CD14-positive monocyte (primary cell): ENCODE measurements at regions not wholly inside any gene's neighbourhood (a gene's known extent, or its start where the extent isn't known, plus 50 kb on each side); places are given as distances from the start of the nearest gene placed in this dataset.
"Not testable (repeated sequence)": the region's sequence is repeated elsewhere in the genome, so short reads cannot be mapped to it uniquely, and the experiment has no call there.

Experiments used
- DNase-seq, 3 donors: peaks; one replicate each; pipeline ENCODE4 v3.0.0-alpha.2; 2011 to 2022
- H2AFZ ChIP-seq: 2 replicates; pipeline ENCODE4 v1.6.0; 2012; ENCODE audit warnings: mild to moderate bottlenecking, low read depth, low read length, inconsistent platforms; ENCODE audit not compliant: insufficient read depth, poor library complexity, severe bottlenecking
- H3K27ac ChIP-seq, 2 donors: 1 replicate in 1 of 2; 2 replicates in 1 of 2; pipeline ENCODE4 v1.5.1; 2012 to 2013; ENCODE audit warnings: low read length in 2 of 2, control low read depth in 1 of 2, inconsistent platforms in 1 of 2, low read depth in 1 of 2, mild to moderate bottlenecking in 1 of 2
- H3K27me3 ChIP-seq, 2 donors: one replicate each; pipeline versions ENCODE4 v1.6.0 to v1.6.1; 2011 to 2013; ENCODE audit warnings: low read length in 2 of 2; ENCODE audit not compliant: control insufficient read depth in 2 of 2, insufficient read depth in 2 of 2
- H3K36me3 ChIP-seq, 2 donors: replicated peaks in 1 of 2; 1 replicate in 1 of 2; 2 replicates in 1 of 2; pipeline versions ENCODE4 v1.5.1 to v1.6.1; 2012 to 2013; ENCODE audit warnings: low read length in 2 of 2, control low read depth in 1 of 2, inconsistent platforms in 1 of 2, mild to moderate bottlenecking in 1 of 2; ENCODE audit not compliant: insufficient read depth in 2 of 2, control insufficient read depth in 1 of 2
- H3K4me1 ChIP-seq, 2 donors: 1 replicate in 1 of 2; 2 replicates in 1 of 2; pipeline versions ENCODE4 v1.5.1 to v1.6.1; 2012 to 2013; ENCODE audit warnings: low read length in 2 of 2, control low read depth in 1 of 2, inconsistent platforms in 1 of 2, mild to moderate bottlenecking in 1 of 2, moderate library complexity in 1 of 2; ENCODE audit not compliant: insufficient read depth in 2 of 2, control insufficient read depth in 1 of 2
- H3K4me2 ChIP-seq: replicated peaks from 2 replicates; pipeline ENCODE3; 2012; ENCODE audit warnings: low read length, moderate library complexity, mild to moderate bottlenecking; ENCODE audit not compliant: poor library complexity, severe bottlenecking; ENCODE audit errors: extremely low read depth
- H3K4me3 ChIP-seq, 3 experiments: fragments of 200-600 bp in 1 of 3; sonication (generic) in 1 of 3; replicated peaks in 1 of 3; 1 replicate in 2 of 3; 2 replicates in 1 of 3; pipeline ENCODE4 v1.5.1; 2011 to 2013; ENCODE audit warnings: low read length in 3 of 3, mild to moderate bottlenecking in 3 of 3, control low read depth in 2 of 3, low read depth in 2 of 3, inconsistent platforms in 1 of 3, moderate library complexity in 1 of 3
- H3K79me2 ChIP-seq: 2 replicates; pipeline ENCODE4 v1.6.0; 2012; ENCODE audit warnings: mild to moderate bottlenecking, control low read depth, inconsistent platforms, low read length, moderate library complexity; ENCODE audit not compliant: insufficient read depth
- H3K9ac ChIP-seq: 2 replicates; pipeline ENCODE4 v1.6.0; 2017; ENCODE audit warnings: low read length, mild to moderate bottlenecking; ENCODE audit not compliant: insufficient read depth, poor library complexity, severe bottlenecking
- H3K9me3 ChIP-seq, 2 donors: replicated peaks in 1 of 2; 1 replicate in 1 of 2; 2 replicates in 1 of 2; pipeline versions ENCODE4 v1.5.1 to v1.6.1; 2012 to 2013; ENCODE audit warnings: low read length in 2 of 2, control low read depth in 1 of 2; ENCODE audit not compliant: control insufficient read depth in 1 of 2, insufficient read depth in 1 of 2
- H4K20me1 ChIP-seq: 2 replicates; pipeline ENCODE4 v1.6.0; 2012; ENCODE audit warnings: mild to moderate bottlenecking, low read length, control low read depth, moderate library complexity; ENCODE audit not compliant: insufficient read depth
- H3K27ac Mint-ChIP-seq, 7 donors: one replicate each; pipeline ENCODE4 v1.8.0; 2020; ENCODE audit warnings: mild to moderate bottlenecking in 7 of 7, mixed read lengths in 7 of 7, moderate library complexity in 6 of 7, inconsistent platforms in 2 of 7
- H3K27me3 Mint-ChIP-seq, 3 donors: one replicate each; pipeline ENCODE4 v1.8.0; 2021 to 2022; ENCODE audit warnings: low read depth in 3 of 3, mild to moderate bottlenecking in 3 of 3, mixed read lengths in 3 of 3, moderate library complexity in 3 of 3, inconsistent platforms in 1 of 3
- H3K36me3 Mint-ChIP-seq, 2 donors: one replicate each; pipeline ENCODE4 v1.8.0; 2020; ENCODE audit warnings: mixed read lengths in 2 of 2, inconsistent platforms in 1 of 2, mild to moderate bottlenecking in 1 of 2
- H3K4me1 Mint-ChIP-seq: one replicate; pipeline ENCODE4 v1.8.0; 2020; ENCODE audit warnings: mild to moderate bottlenecking, mixed read lengths
- H3K4me3 Mint-ChIP-seq, 2 donors: one replicate each; pipeline ENCODE4 v1.8.0; 2020; ENCODE audit warnings: mild to moderate bottlenecking in 2 of 2, mixed read lengths in 2 of 2, moderate library complexity in 1 of 2
- H3K9me3 Mint-ChIP-seq, 7 donors: one replicate each; pipeline ENCODE4 v1.8.0; 2020 to 2022; ENCODE audit warnings: mixed read lengths in 7 of 7, mild to moderate bottlenecking in 6 of 7, moderate library complexity in 6 of 7, inconsistent platforms in 2 of 7
- WGBS: methylation state at CpG from one replicate; pipeline ENCODE4 v1.1.5; 2013; ENCODE audit warnings: missing lambda C conversion rate; ENCODE audit not compliant: insufficient coverage; 5-methylcytosine and 5-hydroxymethylcytosine counted together
- intact Hi-C, 2 donors: fragments of 100-400 bp; cut with micrococcal nuclease; formaldehyde crosslinking; loops; one replicate each; pipeline versions ENCODE4 v1.15.0 to v1.15.1; 2023

GRCh38 chr5:20721286-20721685 is 733.3 kb upstream of the CDH18 start:
- H3K4me1 ChIP-seq, H3K4me3 Mint-ChIP-seq, H3K79me2 ChIP-seq, H3K27ac ChIP-seq, H3K9me3 ChIP-seq, H3K4me2 ChIP-seq, H3K9ac ChIP-seq, H3K27me3 ChIP-seq, H4K20me1 ChIP-seq, H3K4me3 ChIP-seq, H2AFZ ChIP-seq, H3K4me1 Mint-ChIP-seq, H3K36me3 Mint-ChIP-seq, DNase-seq, H3K27ac Mint-ChIP-seq, H3K36me3 ChIP-seq, H3K9me3 Mint-ChIP-seq, H3K27me3 Mint-ChIP-seq, intact Hi-C loops: not testable (repeated sequence)
- WGBS, result no CpG with 5 or more reads among the region's 3 CpGs

GRCh38 chr5:20711520-20712155 is 723.6 kb upstream of the CDH18 start:
- intact Hi-C loops, H2AFZ ChIP-seq: not testable (repeated sequence)

GRCh38 chr5:20707634-20708033 is 719.6 kb upstream of the CDH18 start:
- H3K9ac ChIP-seq, H2AFZ ChIP-seq, H3K36me3 Mint-ChIP-seq, DNase-seq, H3K4me2 ChIP-seq, H3K4me1 ChIP-seq, H3K36me3 ChIP-seq, H3K4me1 Mint-ChIP-seq, H3K9me3 ChIP-seq, H3K27me3 ChIP-seq, intact Hi-C loops, H3K4me3 Mint-ChIP-seq, H3K27ac Mint-ChIP-seq, H3K27me3 Mint-ChIP-seq, H3K79me2 ChIP-seq, H3K4me3 ChIP-seq, H3K9me3 Mint-ChIP-seq, H3K27ac ChIP-seq, H4K20me1 ChIP-seq: not testable (repeated sequence)
- WGBS, result 89% methylated on average over 3 of the region's 5 CpGs

More at GRCh38 chr5:20711520-20712155, 723.6 kb upstream of the CDH18 start:
- H3K4me3 ChIP-seq, H4K20me1 ChIP-seq, H3K27ac Mint-ChIP-seq, H3K36me3 ChIP-seq, H3K9me3 ChIP-seq, H3K4me2 ChIP-seq, H3K27ac ChIP-seq, H3K9me3 Mint-ChIP-seq, H3K36me3 Mint-ChIP-seq, DNase-seq, H3K27me3 Mint-ChIP-seq, H3K4me1 Mint-ChIP-seq, H3K79me2 ChIP-seq, H3K27me3 ChIP-seq, H3K4me3 Mint-ChIP-seq, H3K9ac ChIP-seq, H3K4me1 ChIP-seq: not testable (repeated sequence)
- WGBS, result no CpG with 5 or more reads among the region's 4 CpGs
